Transverse colon (tissue), 4 donors: ENCODE measurements at regions not wholly inside any gene's neighbourhood (a gene's known extent, or its start where the extent isn't known, plus 50 kb on each side); places are given as distances from the start of the nearest gene placed in this dataset.

Experiments
- DNase-seq: peaks from one replicate; pipeline ENCODE4 v3.0.0-alpha.2; 2019
- H3K27ac ChIP-seq, 4 donors: fragments of 200-600 bp; sonication (generic); 2 replicates each; pipeline ENCODE4 v1.5.1; 2016 to 2018; ENCODE audit warnings: inconsistent platforms in 4 of 4
- H3K27me3 ChIP-seq: fragments of 200-600 bp; sonication (generic); 2 replicates; pipeline ENCODE4 v1.5.1; 2017; ENCODE audit warnings: inconsistent platforms
- H3K36me3 ChIP-seq, 4 donors: fragments of 200-600 bp; sonication (generic); 2 replicates each; pipeline ENCODE4 v1.5.1; 2017 to 2019; ENCODE audit warnings: inconsistent platforms in 4 of 4
- H3K4me1 ChIP-seq, 4 donors: fragments of 200-600 bp; sonication (generic); 2 replicates each; pipeline ENCODE4 v1.5.1; 2017 to 2020; ENCODE audit warnings: inconsistent platforms in 4 of 4
- H3K4me3 ChIP-seq, 4 donors: fragments of 200-600 bp; sonication (generic); 1 replicate in 1 of 4; 2 replicates in 3 of 4; pipeline versions ENCODE4 v1.5.1 to v1.6.1; 2017 to 2019; ENCODE audit warnings: inconsistent platforms in 4 of 4
- H3K9me3 ChIP-seq, 2 donors: fragments of 200-600 bp; sonication (generic); 2 replicates each; pipeline ENCODE4 v1.5.1; 2017 to 2019; ENCODE audit warnings: inconsistent platforms in 2 of 2
- CTCF ChIP-seq, 5 experiments: fragments of 200-600 bp in 3 of 5; fragments of 450-650 bp in 2 of 5; sonication (generic) in 3 of 5; IDR thresholded peaks; 1 replicate in 2 of 5; 2 replicates in 3 of 5; pipeline ENCODE4 v1.5.1; 2016 to 2017; ENCODE audit warnings: antibody characterized with exemption in 5 of 5, inconsistent platforms in 3 of 5, mild to moderate bottlenecking in 2 of 5, moderate library complexity in 1 of 5
- EP300 ChIP-seq: sonication (generic); formaldehyde crosslinking; IDR thresholded peaks from one replicate; pipeline ENCODE4 v1.6.1; 2017; ENCODE audit warnings: antibody characterized with exemption, low read depth
- POLR2A ChIP-seq: fragments of 450-650 bp; IDR thresholded peaks from one replicate; pipeline ENCODE4 v1.6.1; 2016; ENCODE audit warnings: antibody characterized with exemption, mild to moderate bottlenecking, moderate library complexity
- POLR2AphosphoS5 ChIP-seq, 3 donors: sonication (generic); formaldehyde crosslinking; IDR thresholded peaks; one replicate each; pipeline ENCODE4 v1.6.1; 2016; ENCODE audit warnings: antibody characterized with exemption in 3 of 3
- WGBS, 2 donors: methylation state at CpG; one replicate each; pipeline ENCODE4 v1.1.5; 2018; ENCODE audit warnings: low coverage in 1 of 2; 5-methylcytosine and 5-hydroxymethylcytosine counted together
- in situ Hi-C, 4 donors: fragments of 200-750 bp; cut with MboI; loops; one replicate each; pipeline versions ENCODE4 v1.15.0 to v1.15.1; 2017; ENCODE audit warnings: low sequenced_read_pairs in 3 of 4, low pct_ligation_motif_present in 1 of 4, low pct_unique_long_range_greater_than_20kb in 1 of 4
- intact Hi-C: fragments of 100-400 bp; cut with DNase I; formaldehyde crosslinking; loops from one replicate; pipeline ENCODE4 v1.15.1; 2023; ENCODE audit warnings: low total_unique reads

- 72 to 92% methylated on average over 2 of the region's 2 CpGs for WGBS, 2 donors
- intact Hi-C loops: no loop called here
- in situ Hi-C loops: no loop called here
- no peaks in the 10 kb centered on the region for H3K27me3 ChIP-seq
- no peak overlapping the region for H3K27ac ChIP-seq
- H3K4me3 ChIP-seq: no peak overlapping the region
- no peaks in the 10 kb centered on the region for H3K4me1 ChIP-seq
- TF ChIP-seq POLR2A (no peak), EP300 (no peak), POLR2AphosphoS5 (IDR thresholded peaks at IDR 0.05) (no peak), CTCF (IDR thresholded peaks at IDR 0.05) (no peak)
- H3K36me3 ChIP-seq: no peaks in the 10 kb centered on the region
- no peak for DNase-seq
- H3K9me3 ChIP-seq: no peaks in the 10 kb centered on the region
Measured at GRCh38 chr10:124227988-124228387, 134.6 kb upstream of the CHST15 start.

DNA sequence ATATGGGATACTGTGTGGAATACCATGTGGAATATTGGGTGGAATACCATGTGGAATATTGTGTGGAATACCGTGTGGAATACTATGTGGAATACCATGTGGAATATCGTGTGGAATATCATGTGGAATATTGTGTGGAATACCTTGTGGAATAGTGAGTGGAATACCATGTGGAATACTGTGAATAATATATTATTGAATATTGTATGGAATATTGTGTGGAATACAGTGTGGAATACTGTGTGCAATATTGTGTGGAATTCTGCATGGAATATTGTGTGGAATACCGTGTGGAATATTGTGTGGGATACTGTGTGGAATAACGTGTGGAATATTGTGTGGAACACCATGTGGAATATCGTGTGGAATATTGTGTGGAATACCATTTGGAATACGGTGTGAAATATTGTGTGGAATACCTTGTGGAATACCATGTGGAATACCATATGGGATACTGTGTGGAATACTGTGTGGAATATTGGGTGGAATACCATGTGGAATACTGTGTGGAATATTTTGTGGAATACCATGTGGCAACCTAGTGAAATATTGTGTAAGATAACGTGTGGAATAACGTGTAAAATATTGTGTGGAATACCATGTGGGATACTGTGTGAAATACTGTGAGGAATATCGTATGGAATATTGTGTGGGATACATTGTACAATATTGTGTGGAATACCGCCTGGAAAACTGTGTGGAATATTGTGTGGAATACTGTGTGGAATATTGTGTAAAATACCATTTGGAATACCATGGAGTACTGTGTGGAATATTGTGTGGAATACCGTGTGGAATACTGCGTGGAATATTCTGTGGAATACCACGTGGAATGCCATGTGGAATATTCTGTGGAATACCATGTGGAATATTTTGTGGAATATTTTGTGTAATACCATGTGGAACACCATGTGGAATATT is 133.9 kb upstream of the CHST15 start:
- Histone ChIP-seq H3K36me3 (no peaks in the 10 kb centered on the region), H3K9me3 (no peaks in the 10 kb centered on the region), H3K4me1 (no peaks in the 10 kb centered on the region), H3K4me3 (no peak overlapping the region), H3K27me3 (no peaks in the 10 kb centered on the region), H3K27ac (no peak overlapping the region)
- no peak for TF ChIP-seq EP300
- TF ChIP-seq CTCF (IDR thresholded peaks at IDR 0.05): no peak
- no peak for TF ChIP-seq POLR2A
- no peak for TF ChIP-seq POLR2AphosphoS5 (IDR thresholded peaks at IDR 0.05)
- DNase-seq: no peak
- WGBS, 2 donors: 68 to 75% methylated on average over 13 of the region's 13 CpGs
- in situ Hi-C loops (no loop called here), intact Hi-C loops (no loop called here)

GRCh38 chr10:124226271-124227054 is 133.1 kb upstream of the CHST15 start:
- intact Hi-C loops: no loop called here
- Histone ChIP-seq H3K27ac (no peak overlapping the region), H3K27me3 (no peaks in the 10 kb centered on the region), H3K4me3 (no peak overlapping the region), H3K9me3 (no peaks in the 10 kb centered on the region), H3K36me3 (no peaks in the 10 kb centered on the region), H3K4me1 (no peaks in the 10 kb centered on the region)
- in situ Hi-C loops: no loop called here
- TF ChIP-seq CTCF (IDR thresholded peaks at IDR 0.05) (no peak), POLR2A (no peak), EP300 (no peak), POLR2AphosphoS5 (IDR thresholded peaks at IDR 0.05) (no peak)
- 85 to 91% methylated on average over 17 to 18 of the region's 18 CpGs for WGBS, 2 donors
- DNase-seq: no peak
